B cell (primary cell): ENCODE measurements at regions not wholly inside any gene's neighbourhood (a gene's known extent, or its start where the extent isn't known, plus 50 kb on each side); places are given as distances from the start of the nearest gene placed in this dataset.

Experiments
- ATAC-seq: fragments of 200-7000 bp; cut with Tn5 transposase; one replicate; pipeline ENCODE4 v1.10.0; 2021; ENCODE audit warnings: low read depth, mild to moderate bottlenecking, moderate number of reproducible peaks, moderate library complexity
- CTCF ChIA-PET: fragments of 350-600 bp; sonication (Branson Sonifier 250); formaldehyde crosslinking; loops from one replicate; lab custom pipeline; 2021; ENCODE audit warnings: antibody characterized with exemption, inconsistent platforms; lab: Charles Lee
- POLR2A ChIA-PET: fragments of 350-600 bp; sonication (Branson Sonifier 250); formaldehyde crosslinking; loops from one replicate; lab custom pipeline; 2021; ENCODE audit warnings: antibody characterized with exemption; lab: Charles Lee
- DNase-seq: peaks from one replicate; pipeline ENCODE4 v3.0.0; 2013
- H2AFZ ChIP-seq: 2 replicates; pipeline ENCODE4 v1.6.1; 2012; ENCODE audit warnings: mild to moderate bottlenecking, low read depth, low read length; ENCODE audit not compliant: insufficient read depth, poor library complexity, severe bottlenecking
- H3K27ac ChIP-seq, 2 donors: 1 replicate in 1 of 2; 2 replicates in 1 of 2; pipeline ENCODE4 v1.5.1; 2012 to 2013; ENCODE audit warnings: low read length in 2 of 2, mild to moderate bottlenecking in 2 of 2, moderate library complexity in 1 of 2
- H3K27me3 ChIP-seq, 4 experiments: fragments of 200-600 bp in 1 of 4; sonication (generic) in 1 of 4; replicated peaks in 1 of 4; 1 replicate in 2 of 4; 2 replicates in 2 of 4; pipeline versions ENCODE4 v1.6.1 to v1.7.0; 2013 to 2016; ENCODE audit warnings: low read length in 3 of 4, mild to moderate bottlenecking in 2 of 4, mixed read lengths in 1 of 4, moderate library complexity in 1 of 4; ENCODE audit not compliant: insufficient read depth in 4 of 4, control insufficient read depth in 3 of 4; ENCODE audit errors: control extremely low read depth in 1 of 4
- H3K36me3 ChIP-seq, 2 experiments: replicated peaks in 1 of 2; 1 replicate in 1 of 2; 2 replicates in 1 of 2; pipeline versions ENCODE4 v1.6.1 to v1.7.1; 2013; ENCODE audit warnings: low read length in 1 of 2; ENCODE audit not compliant: insufficient read depth in 2 of 2, control insufficient read depth in 1 of 2; ENCODE audit errors: control extremely low read depth in 1 of 2, extremely low read depth in 1 of 2
- H3K4me1 ChIP-seq, 2 donors: fragments of 200-600 bp in 1 of 2; sonication (generic) in 1 of 2; 1 replicate in 1 of 2; 2 replicates in 1 of 2; pipeline versions ENCODE4 v1.5.1 to v1.6.1; 2013 to 2017; ENCODE audit warnings: low read length in 2 of 2; ENCODE audit not compliant: control insufficient read depth in 2 of 2, insufficient read depth in 2 of 2
- H3K4me2 ChIP-seq: replicated peaks from 2 replicates; pipeline ENCODE3; 2012; ENCODE audit warnings: mild to moderate bottlenecking, low read depth, low read length; ENCODE audit not compliant: poor library complexity, severe bottlenecking
- H3K4me3 ChIP-seq, 5 experiments: fragments of 200-600 bp in 1 of 5; sonication (generic) in 1 of 5; 1 replicate in 3 of 5; 2 replicates in 2 of 5; pipeline versions ENCODE4 v1.5.1 to v1.7.0; 2011 to 2016; ENCODE audit warnings: low read length in 4 of 5, mild to moderate bottlenecking in 4 of 5, low read depth in 2 of 5, control low read depth in 1 of 5, moderate library complexity in 1 of 5; ENCODE audit not compliant: insufficient read depth in 1 of 5; ENCODE audit errors: control extremely low read depth in 1 of 5, extremely low read depth in 1 of 5
- H3K79me2 ChIP-seq: fragments of 200-600 bp; sonication (generic); one replicate; pipeline ENCODE4 v1.6.0; 2016; ENCODE audit warnings: low read length; ENCODE audit not compliant: control insufficient read depth, insufficient read depth
- H3K9ac ChIP-seq: fragments of 200-600 bp; sonication (generic); 2 replicates; pipeline ENCODE4 v1.6.1; 2017; ENCODE audit warnings: mild to moderate bottlenecking, low read length, moderate library complexity
- H3K9me3 ChIP-seq, 3 donors: one replicate each; pipeline versions ENCODE4 v1.6.1 to v1.7.1; 2013; ENCODE audit warnings: low read length in 2 of 3; ENCODE audit not compliant: control insufficient read depth in 2 of 3, insufficient read depth in 1 of 3; ENCODE audit errors: control extremely low read depth in 1 of 3
- H4K20me1 ChIP-seq: 2 replicates; pipeline ENCODE4 v1.6.0; 2012; ENCODE audit warnings: mild to moderate bottlenecking, low read length; ENCODE audit not compliant: insufficient read depth, control insufficient read depth, poor library complexity, severe bottlenecking
- H3K27ac Mint-ChIP-seq: one replicate; pipeline ENCODE4 v1.8.0; 2021; ENCODE audit warnings: mixed read lengths
- H3K27me3 Mint-ChIP-seq: one replicate; pipeline ENCODE4 v1.8.0; 2021; ENCODE audit warnings: mixed read lengths
- H3K4me1 Mint-ChIP-seq: one replicate; pipeline ENCODE4 v1.8.0; 2021; ENCODE audit warnings: mixed read lengths
- H3K4me3 Mint-ChIP-seq: one replicate; pipeline ENCODE4 v1.8.0; 2021; ENCODE audit warnings: mixed read lengths
- H3K9me3 Mint-ChIP-seq: one replicate; pipeline ENCODE4 v1.8.0; 2022; ENCODE audit warnings: mixed read lengths; ENCODE audit not compliant: insufficient read depth
- CTCF ChIP-seq: fragments of 200-600 bp; IDR thresholded peaks from one replicate; pipeline ENCODE4 v1.8.0; 2022; ENCODE audit warnings: antibody characterized with exemption, mild to moderate bottlenecking
- EZH2 ChIP-seq: IDR thresholded peaks from 2 replicates; pipeline ENCODE4 v1.6.1; 2012; ENCODE audit warnings: borderline replicate concordance, low read depth, mild to moderate bottlenecking, moderate library complexity, low read length; ENCODE audit not compliant: insufficient read depth, poor library complexity, severe bottlenecking
- WGBS: methylation state at CpG from one replicate; pipeline ENCODE4 v1.1.5; 2013; ENCODE audit warnings: missing lambda C conversion rate; ENCODE audit not compliant: insufficient coverage; 5-methylcytosine and 5-hydroxymethylcytosine counted together
- intact Hi-C: fragments of 100-400 bp; cut with micrococcal nuclease; formaldehyde crosslinking; loops from one replicate; pipeline ENCODE4 v1.10.0; 2022

GRCh38 chr18:75544051-75544481 lies 116.6 kb upstream of the SMIM21 start:
- Histone ChIP-seq H4K20me1 (no peaks in the 10 kb centered on the region), H3K4me3 (no peak overlapping the region), H3K27ac (no peak overlapping the region), H3K4me2 (no peak overlapping the region), H3K4me1 (no peaks in the 10 kb centered on the region), H2AFZ (no peak overlapping the region), H3K9me3 (peaks cover 0 to 3% (median 0%) of the 10 kb centered on the region in 3 donors), H3K79me2 (no peaks in the 10 kb centered on the region), H3K9ac (no peak overlapping the region), H3K27me3 (no peaks in the 10 kb centered on the region), H3K36me3 (no peaks in the 10 kb centered on the region)
- TF ChIP-seq CTCF (no peak), EZH2 (no peak)
- CTCF ChIA-PET = no interaction called here
- H3K4me3 Mint-ChIP-seq = no peak overlapping the region
- POLR2A ChIA-PET = no interaction called here
- 90% methylated on average over 5 of the region's 10 CpGs for WGBS
- H3K27ac Mint-ChIP-seq = no peak overlapping the region
- intact Hi-C loops = no loop called here
- H3K4me1 Mint-ChIP-seq = no peaks in the 10 kb centered on the region
- H3K27me3 Mint-ChIP-seq = peaks cover 5% of the 10 kb centered on the region
- no peaks in the 10 kb centered on the region for H3K9me3 Mint-ChIP-seq
- DNase-seq (no peak), ATAC-seq (no peak)

GRCh38 chr18:75538727-75539126 lies 111.2 kb upstream of the SMIM21 start:
- Histone ChIP-seq H3K9me3 (no peaks in the 10 kb centered on the region), H3K27me3 (no peaks in the 10 kb centered on the region), H3K4me3 (no peak overlapping the region), H3K4me1 (no peaks in the 10 kb centered on the region), H2AFZ (no peak overlapping the region), H3K9ac (no peak overlapping the region), H3K4me2 (no peak overlapping the region), H3K27ac (no peak overlapping the region), H3K79me2 (no peaks in the 10 kb centered on the region), H3K36me3 (no peaks in the 10 kb centered on the region), H4K20me1 (no peaks in the 10 kb centered on the region)
- no peak overlapping the region for H3K4me3 Mint-ChIP-seq
- ChIA-PET POLR2A (no interaction called here), CTCF (no interaction called here)
- H3K27me3 Mint-ChIP-seq = peaks cover 8% of the 10 kb centered on the region
- intact Hi-C loops = no loop called here
- H3K4me1 Mint-ChIP-seq = no peaks in the 10 kb centered on the region
- TF ChIP-seq CTCF (no peak), EZH2 (no peak)
- no peak overlapping the region for H3K27ac Mint-ChIP-seq
- H3K9me3 Mint-ChIP-seq = no peaks in the 10 kb centered on the region
- DNase-seq (no peak), ATAC-seq (no peak)
- whole genome bisulfite sequencing = 100% methylated on average over 1 of the region's 2 CpGs
